Mucosa of descending colon (tissue), 3 donors: ENCODE measurements at regions not wholly inside any gene's neighbourhood (a gene's known extent, or its start where the extent isn't known, plus 50 kb on each side); places are given as distances from the start of the nearest gene placed in this dataset.

ENCODE experiments used
- ATAC-seq: fragments of 200-7000 bp; cut with Tn5 transposase; one replicate; pipeline ENCODE4 v1.9.1; 2020; ENCODE audit warnings: mild to moderate bottlenecking, moderate library complexity
- DNase-seq, 3 donors: peaks; one replicate each; pipeline ENCODE4 v3.0.0-alpha.2; 2020
- H3K36me3 ChIP-seq: fragments of 200-600 bp; one replicate; pipeline ENCODE4 v1.8.0; 2021; ENCODE audit warnings: low read depth, mild to moderate bottlenecking
- H3K4me1 ChIP-seq: fragments of 200-600 bp; one replicate; pipeline ENCODE4 v1.8.0; 2021; ENCODE audit warnings: low read depth, mild to moderate bottlenecking
- H3K4me3 ChIP-seq: fragments of 200-600 bp; one replicate; pipeline ENCODE4 v1.8.0; 2021; ENCODE audit warnings: mild to moderate bottlenecking
- H3K9me3 ChIP-seq: fragments of 200-600 bp; one replicate; pipeline ENCODE4 v1.8.0; 2021; ENCODE audit warnings: mild to moderate bottlenecking
- CTCF ChIP-seq: fragments of 200-600 bp; IDR thresholded peaks from one replicate; pipeline ENCODE4 v1.8.0; 2022; ENCODE audit warnings: antibody characterized with exemption, mild to moderate bottlenecking
- intact Hi-C, 2 donors: fragments of 100-400 bp; cut with DNase I in 1 of 2; cut with micrococcal nuclease in 1 of 2; formaldehyde crosslinking; loops; one replicate each; pipeline versions ENCODE4 v1.11.0 to v1.11.1; 2022; cut with DNase I, micrococcal nuclease
- donor health status: DM: no; HTN: no; CAD: no; lungs with moderate emphysema.
- donor health status: DM: no; HTN: no; CAD: no.
- donor health status: DM: no; HTN: yes; CAD: no.

GRCh38 chr12:108400056-108400455 is 60.9 kb upstream of the CMKLR1 start:
- Histone ChIP-seq H3K4me1 (no peaks in the 10 kb centered on the region), H3K36me3 (no peaks in the 10 kb centered on the region), H3K9me3 (no peaks in the 10 kb centered on the region), H3K4me3 (no peak overlapping the region)
- TF ChIP-seq CTCF, result no peak
- DNase-seq (no peak), ATAC-seq (no peak)
- intact Hi-C loops, result no loop called here

DNA sequence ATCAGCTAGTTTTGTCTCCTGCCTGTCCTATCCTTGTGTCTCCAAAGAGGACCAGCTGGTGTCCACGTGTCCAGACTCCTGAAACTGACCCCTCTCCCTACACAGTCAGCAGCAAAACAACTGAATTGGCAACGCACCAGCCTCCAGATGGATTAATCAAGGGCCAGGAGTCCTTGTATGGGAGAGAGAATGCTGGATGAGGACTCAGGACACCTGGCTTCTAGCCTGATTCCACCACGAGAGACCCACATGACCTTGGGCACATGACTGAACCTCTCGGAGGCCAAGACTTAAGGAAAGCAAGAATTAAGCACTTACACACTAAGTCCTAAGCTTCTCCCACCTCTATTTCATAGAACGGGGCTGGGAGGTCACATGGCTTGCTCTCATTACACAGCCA is 60.4 kb upstream of the CMKLR1 start:
- no peak for ATAC-seq
- intact Hi-C loops, result no loop called here
- no peaks in the 10 kb centered on the region for H3K4me1 ChIP-seq

GRCh38 chr12:108394196-108394595 is 55.1 kb upstream of the CMKLR1 start:
- no peaks in the 10 kb centered on the region for H3K9me3 ChIP-seq
- TF ChIP-seq CTCF, result no peak
- DNase-seq (peak; percentile 17 to 43 (median 27)), ATAC-seq (peak; percentile 34)
- no peak overlapping the region for H3K4me3 ChIP-seq
- no peaks in the 10 kb centered on the region for H3K4me1 ChIP-seq
- H3K36me3 ChIP-seq, result no peaks in the 10 kb centered on the region
- intact Hi-C loops, result no loop called here

More for the DNA sequence above, 60.4 kb upstream of the CMKLR1 start:
- DNase-seq, result peak in 2 of 3 donors; percentile 32 to 34
- no peaks in the 10 kb centered on the region for H3K36me3 ChIP-seq
- TF ChIP-seq CTCF, result no peak
- H3K9me3 ChIP-seq, result no peaks in the 10 kb centered on the region
- H3K4me3 ChIP-seq, result no peak overlapping the region

GRCh38 chr12:108392284-108392683 is 53.2 kb upstream of the CMKLR1 start:
- H3K4me1 ChIP-seq, result no peaks in the 10 kb centered on the region
- no peaks in the 10 kb centered on the region for H3K9me3 ChIP-seq
- no peak overlapping the region for H3K4me3 ChIP-seq
- DNase-seq (no peak), ATAC-seq (no peak)
- no peak for TF ChIP-seq CTCF
- intact Hi-C loops, result no loop called here
- no peaks in the 10 kb centered on the region for H3K36me3 ChIP-seq

- H3K36me3 ChIP-seq, result no peaks in the 10 kb centered on the region
- no peak for ATAC-seq
- H3K9me3 ChIP-seq, result no peaks in the 10 kb centered on the region
- no peak overlapping the region for H3K4me3 ChIP-seq
- no peak for DNase-seq
- intact Hi-C loops, result no loop called here
- TF ChIP-seq CTCF, result no peak
- H3K4me1 ChIP-seq, result no peaks in the 10 kb centered on the region
These were observed 51.5 kb upstream of the CMKLR1 start for GRCh38 chr12:108390495-108391203.

DNA sequence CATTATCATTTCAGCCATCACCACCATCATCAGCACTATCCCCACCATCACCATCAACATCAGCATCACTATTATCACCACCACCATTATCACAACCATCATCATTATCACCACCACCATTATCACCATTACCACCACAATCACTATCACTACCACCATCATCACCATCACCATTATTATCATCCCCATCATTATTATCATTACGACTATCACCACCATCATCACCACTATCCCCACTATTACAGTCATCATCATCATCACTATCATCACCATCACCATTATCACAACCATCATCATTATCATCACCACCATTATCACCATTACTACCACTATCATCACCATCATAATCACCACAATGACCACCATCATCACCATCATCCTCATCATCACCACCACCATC is 50.4 kb upstream of the CMKLR1 start:
- ATAC-seq, result no peak
- no peak overlapping the region for H3K4me3 ChIP-seq
- intact Hi-C loops, result no loop called here
- no peaks in the 10 kb centered on the region for H3K4me1 ChIP-seq
- no peaks in the 10 kb centered on the region for H3K36me3 ChIP-seq
- no peak for TF ChIP-seq CTCF
- no peak for DNase-seq
- H3K9me3 ChIP-seq, result peaks cover 3% of the 10 kb centered on the region
